GM18511 (cell line): ENCODE measurements at regions not wholly inside any gene's neighbourhood (a gene's known extent, or its start where the extent isn't known, plus 50 kb on each side); places are given as distances from the start of the nearest gene placed in this dataset.
"Not testable (repeated sequence)": the region's sequence is repeated elsewhere in the genome, so short reads cannot be mapped to it uniquely, and the experiment has no call there.

Source experiments
- ATAC-seq: cut with Tn5 transposase; IDR thresholded peaks from one replicate; pipeline ENCODE4 v1.9.1; 2021; ENCODE audit warnings: mild to moderate bottlenecking, moderate library complexity; ENCODE audit not compliant: unreplicated experiment

DNA sequence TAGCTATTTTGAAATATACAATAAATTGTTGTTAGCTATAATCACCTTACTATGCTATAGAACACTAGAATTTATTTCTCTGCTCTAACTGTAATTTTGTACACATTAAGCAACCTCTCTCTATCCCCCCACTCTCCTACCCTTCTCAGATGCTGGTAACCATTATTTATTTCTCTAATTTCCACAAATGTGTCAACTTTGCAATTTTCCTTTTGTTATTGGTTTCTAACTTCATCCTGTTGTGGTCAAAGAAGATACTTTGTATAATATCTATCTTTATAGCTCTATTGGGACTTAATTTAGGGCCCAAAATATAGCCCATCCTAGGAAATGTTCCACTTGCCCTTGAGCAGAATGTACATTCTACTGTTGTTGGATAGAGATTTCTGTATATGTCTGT lies 229.3 kb downstream of the SATB1 start:
- ATAC-seq: no peak

DNA sequence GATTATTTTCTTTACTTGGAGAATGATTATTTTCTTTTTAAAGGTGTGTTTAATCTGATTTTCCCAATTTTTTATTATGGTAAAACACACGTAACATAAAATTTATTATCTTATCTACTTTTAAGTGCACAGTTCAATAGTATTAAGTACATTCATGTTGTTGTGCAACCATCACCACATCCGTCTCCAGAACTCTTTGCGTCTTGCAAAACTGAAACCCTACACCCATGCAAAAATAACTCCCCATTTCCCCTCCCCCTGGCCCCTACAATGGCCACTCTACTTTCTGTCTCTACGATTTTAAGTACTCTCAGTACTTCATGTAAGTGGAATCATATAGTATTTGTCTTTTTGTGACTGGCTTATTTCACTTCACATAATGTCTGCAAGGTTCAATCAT lies 230.7 kb downstream of the SATB1 start:
- no peak for ATAC-seq

GRCh38 chr3:18190646-18191045 lies 234.5 kb downstream of the SATB1 start:
- no peak for ATAC-seq

DNA sequence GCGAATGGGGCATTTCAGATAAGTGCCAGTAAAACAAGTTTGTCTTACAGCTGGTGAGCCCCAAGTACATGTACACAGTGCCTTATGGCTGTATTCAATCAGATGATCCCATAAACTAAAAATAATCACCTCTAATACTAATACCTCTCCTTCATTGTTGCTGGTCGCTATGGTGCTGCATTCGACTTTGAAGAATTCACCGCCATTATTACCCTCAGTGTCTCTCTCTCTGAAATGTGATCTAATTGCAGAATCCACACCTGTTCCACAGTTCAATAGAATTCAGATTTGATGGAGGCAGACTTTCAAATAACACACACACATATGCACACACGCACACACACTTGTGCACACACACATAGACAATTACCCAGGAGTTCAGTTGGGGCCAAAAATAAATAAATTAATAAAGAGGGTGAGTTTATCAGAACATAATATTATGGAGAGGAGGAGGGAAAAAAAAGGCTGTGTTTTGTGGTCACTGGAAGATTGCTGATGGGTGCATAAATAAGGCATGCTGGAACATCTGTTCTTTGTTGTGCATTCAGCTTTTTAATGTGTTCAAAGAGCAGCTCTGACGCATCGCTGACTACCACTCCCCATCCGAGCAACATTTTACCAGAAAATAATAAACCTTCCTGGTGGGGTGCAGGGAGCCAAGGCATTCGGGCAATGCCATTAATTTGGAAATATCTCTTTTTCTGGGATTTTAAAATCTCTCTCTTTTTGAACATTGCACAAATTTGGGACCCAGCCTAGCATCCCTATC lies 235.7 kb downstream of the SATB1 start:
- ATAC-seq: no peak

GRCh38 chr3:18188491-18188890 lies 236.6 kb downstream of the SATB1 start:
- no peak for ATAC-seq

DNA sequence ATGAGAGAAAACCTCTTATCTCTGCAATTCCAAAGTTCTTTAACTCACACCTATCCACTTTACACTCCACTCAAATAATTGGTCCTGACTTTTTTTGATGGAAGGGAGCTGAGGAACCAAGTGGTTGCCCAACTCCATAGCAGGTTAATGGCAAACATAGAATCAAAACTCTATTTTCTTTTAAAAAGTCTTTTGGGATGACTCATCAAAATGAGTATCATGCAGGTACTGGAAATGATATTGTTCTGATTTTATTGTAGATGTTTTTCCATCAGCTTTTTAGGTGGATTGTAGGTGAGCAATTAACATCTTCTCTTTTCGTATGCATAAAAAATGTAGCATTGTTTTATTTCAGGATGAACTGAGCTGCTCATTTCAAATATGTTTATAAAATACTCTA lies 239.5 kb downstream of the SATB1 start:
- ATAC-seq: no peak

- not testable (repeated sequence) for ATAC-seq
These were observed 242.2 kb downstream of the SATB1 start for GRCh38 chr3:18182923-18183322.

GRCh38 chr3:18179521-18179920 lies 245.6 kb downstream of the SATB1 start:
- ATAC-seq: no peak

- no peak for ATAC-seq
These were observed 247.9 kb downstream of the SATB1 start for GRCh38 chr3:18177271-18177670.

DNA sequence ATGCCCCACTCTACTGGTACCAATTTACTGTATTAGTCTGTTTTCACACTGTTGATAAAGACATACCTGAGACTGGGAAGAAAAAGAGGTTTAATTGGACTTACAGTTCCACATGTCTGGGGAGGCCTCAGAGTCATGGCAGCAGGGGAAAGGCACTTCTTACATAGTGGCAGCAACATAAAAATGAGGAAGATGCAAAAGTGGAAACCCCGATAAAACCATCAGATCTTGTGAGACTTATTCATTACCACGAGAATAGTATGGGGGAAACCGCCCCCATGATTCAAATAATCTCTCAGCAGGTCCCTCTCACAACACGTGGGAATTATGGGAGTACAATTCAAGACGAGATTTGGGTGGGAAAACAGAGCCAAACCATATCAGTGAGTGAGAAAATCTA lies 251.2 kb downstream of the SATB1 start:
- ATAC-seq: not testable (repeated sequence)

- ATAC-seq: no peak
These were observed 265.5 kb downstream of the SATB1 start for GRCh38 chr3:18159681-18160080.

DNA sequence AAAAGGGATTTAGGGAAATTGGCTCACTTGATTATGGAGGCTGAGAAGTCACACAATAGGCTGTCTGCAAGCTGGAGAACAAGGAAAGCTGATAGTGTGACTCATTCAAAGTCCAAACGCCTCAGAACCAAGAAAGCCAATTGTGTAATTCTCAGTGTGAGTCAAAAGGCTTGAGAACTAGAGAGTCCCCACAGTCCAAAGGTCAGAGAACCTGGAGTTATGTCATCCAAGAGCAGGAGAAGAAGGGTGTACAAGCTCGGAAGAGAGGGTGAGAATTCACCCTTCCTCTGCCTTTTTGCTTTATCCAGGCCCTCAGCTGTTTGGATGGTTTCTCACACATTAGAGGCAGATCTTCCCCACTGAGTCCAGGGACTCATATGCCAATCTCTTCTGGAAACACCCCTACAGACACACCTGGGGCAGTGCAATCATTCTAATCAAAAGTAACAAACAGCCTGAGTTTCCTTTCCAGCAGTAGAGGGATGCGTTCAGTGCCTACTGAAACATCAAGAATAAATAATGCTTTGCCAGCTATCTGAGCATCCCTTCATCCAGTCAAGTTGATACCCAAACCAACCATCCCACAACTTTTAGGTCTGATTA lies 271.5 kb downstream of the SATB1 start:
- ATAC-seq: peak; percentile 59

GRCh38 chr3:18151199-18151598 lies 273.9 kb downstream of the SATB1 start:
- ATAC-seq: no peak

GRCh38 chr3:18149935-18150334 lies 275.2 kb downstream of the SATB1 start:
- no peak for ATAC-seq

- no peak for ATAC-seq
These were observed 275.8 kb downstream of the SATB1 start for GRCh38 chr3:18149386-18149785.

DNA sequence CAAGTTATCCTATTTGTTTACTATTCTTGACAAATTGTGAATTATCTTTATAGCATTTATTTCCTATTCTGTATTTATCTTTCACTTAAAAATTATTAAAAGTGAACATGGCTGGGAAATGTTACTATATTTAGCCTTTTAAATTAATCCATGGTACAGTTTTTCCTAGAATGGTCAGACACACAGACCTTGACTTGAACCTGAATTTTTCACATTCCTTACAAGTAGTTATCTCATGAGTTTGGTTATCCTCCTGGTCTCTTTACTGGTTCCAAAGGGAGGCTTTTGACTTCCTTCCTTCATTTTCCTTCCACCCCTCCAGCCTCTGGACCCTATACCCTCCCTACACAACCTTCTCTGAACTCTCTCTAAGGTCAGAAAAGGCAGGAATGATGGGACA lies 280.6 kb downstream of the SATB1 start:
- no peak for ATAC-seq

DNA sequence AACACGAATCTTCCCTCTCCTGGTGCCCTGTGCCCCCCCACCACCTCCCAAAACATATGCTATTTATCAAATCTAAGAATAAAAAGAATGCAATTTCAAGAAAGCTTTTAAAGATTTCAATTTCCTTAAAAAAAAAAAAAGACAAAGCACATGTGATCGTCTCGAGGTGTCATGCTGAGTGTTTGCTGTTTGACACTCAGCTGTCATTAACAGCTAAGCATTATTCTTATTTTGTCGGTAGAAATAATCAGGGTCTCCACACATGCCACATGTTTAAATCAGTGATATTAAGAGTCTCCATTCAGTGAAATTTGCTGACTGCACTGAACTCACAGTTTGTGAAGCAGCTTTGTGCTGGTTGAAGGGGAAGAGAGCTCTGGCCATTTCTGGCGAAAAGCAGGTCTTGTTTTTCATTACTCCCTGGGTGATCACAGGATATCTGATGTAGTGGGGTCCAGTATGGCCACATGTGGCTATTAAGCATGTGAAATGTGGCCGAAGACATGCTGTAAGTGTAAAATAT lies 281.8 kb downstream of the SATB1 start:
- no peak for ATAC-seq

- ATAC-seq: no peak
These were observed 287.2 kb downstream of the SATB1 start for GRCh38 chr3:18137958-18138357.

GRCh38 chr3:18135060-18135814 lies 289.9 kb downstream of the SATB1 start:
- ATAC-seq: no peak

DNA sequence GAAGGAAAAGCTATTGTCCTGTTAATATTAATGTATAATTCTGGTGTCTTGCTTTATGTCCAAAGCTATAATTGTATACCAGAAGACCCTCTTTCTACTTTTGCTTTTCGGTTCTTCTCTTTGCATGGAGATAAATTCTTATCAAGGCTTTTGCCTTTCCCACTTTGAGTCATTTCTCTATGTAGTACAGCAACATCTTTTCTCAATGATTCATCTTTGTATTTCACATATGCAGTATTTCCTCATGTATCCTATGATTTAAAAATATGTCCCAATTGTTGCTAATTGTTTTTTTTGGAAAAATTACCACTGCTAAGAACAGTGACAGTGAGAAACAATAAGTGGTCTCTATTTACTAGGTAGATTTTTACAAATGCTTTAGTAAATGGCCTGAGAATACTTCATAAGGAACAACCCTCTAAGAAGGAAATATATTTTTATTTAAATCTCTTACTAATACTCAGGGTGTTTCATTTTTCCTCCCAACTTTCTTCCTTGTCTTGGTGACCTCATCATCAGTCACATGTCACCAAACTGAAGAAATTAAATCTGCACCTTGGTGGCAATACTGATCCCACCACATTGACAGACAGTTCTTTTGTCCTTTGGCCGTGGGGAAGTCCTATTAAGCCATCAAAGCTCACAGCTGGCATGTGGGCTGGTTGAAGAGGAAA lies 290.6 kb downstream of the SATB1 start:
- peak; percentile 58 for ATAC-seq

- ATAC-seq: no peak
These were observed 292.1 kb downstream of the SATB1 start for GRCh38 chr3:18132991-18133390.
